Body of pancreas (tissue), 4 donors: ENCODE measurements at regions not wholly inside any gene's neighbourhood (a gene's known extent, or its start where the extent isn't known, plus 50 kb on each side); places are given as distances from the start of the nearest gene placed in this dataset.

Experiments used
- ATAC-seq: fragments of 150-250 bp; one replicate; pipeline ENCODE4 v1.9.1; 2016
- DNase-seq, 4 donors: peaks; one replicate each; pipeline ENCODE4 v3.0.0-alpha.2; 2019
- H3K27ac ChIP-seq, 4 donors: fragments of 200-600 bp; sonication (generic); 1 replicate in 3 of 4; 2 replicates in 1 of 4; pipeline versions ENCODE4 v1.5.1 to v1.6.1; 2016 to 2019; ENCODE audit warnings: mild to moderate bottlenecking in 1 of 4, mixed read lengths in 1 of 4, moderate library complexity in 1 of 4
- H3K27me3 ChIP-seq, 2 donors: fragments of 200-600 bp; sonication (generic); one replicate each; pipeline ENCODE4 v1.6.0; 2016; ENCODE audit warnings: mild to moderate bottlenecking in 1 of 2
- H3K36me3 ChIP-seq, 2 donors: fragments of 200-600 bp; sonication (generic); replicated peaks in 1 of 2; 2 replicates each; pipeline ENCODE4 v1.5.1; 2016; ENCODE audit warnings: low read depth in 2 of 2; ENCODE audit not compliant: insufficient read depth in 1 of 2
- H3K4me1 ChIP-seq: fragments of 200-600 bp; sonication (generic); one replicate; pipeline ENCODE4 v1.6.0; 2016
- H3K4me3 ChIP-seq, 2 donors: fragments of 200-600 bp; sonication (generic); 1 replicate in 1 of 2; 2 replicates in 1 of 2; pipeline ENCODE4 v1.5.1; 2016 to 2019
- H3K9me3 ChIP-seq, 3 donors: fragments of 200-600 bp; sonication (generic); 1 replicate in 2 of 3; 2 replicates in 1 of 3; pipeline ENCODE4 v1.5.1; 2016
- CTCF ChIP-seq, 7 experiments: fragments of 450-650 bp in 4 of 7; fragments of 200-600 bp in 3 of 7; sonication (generic) in 3 of 7; IDR thresholded peaks; one replicate each; pipeline ENCODE4 v1.5.1; 2016 to 2019; ENCODE audit warnings: antibody characterized with exemption in 7 of 7
- POLR2A ChIP-seq, 3 donors: fragments of 450-650 bp; IDR thresholded peaks; one replicate each; pipeline ENCODE4 v1.6.1; 2016; ENCODE audit warnings: antibody characterized with exemption in 3 of 3, mild to moderate bottlenecking in 2 of 3
- WGBS, 2 donors: methylation state at CpG; one replicate each; pipeline ENCODE4 v1.1.5; 2017; 5-methylcytosine and 5-hydroxymethylcytosine counted together
- intact Hi-C: fragments of 100-400 bp; cut with DNase I; formaldehyde crosslinking; loops from one replicate; pipeline ENCODE4 v1.15.1; 2023

- no peaks in the 10 kb centered on the region for H3K4me1 ChIP-seq
- no peak overlapping the region for H3K27ac ChIP-seq
- ATAC-seq, result peak; percentile 18
- H3K9me3 ChIP-seq, result no peaks in the 10 kb centered on the region
- 89 to 91% methylated on average over 10 of the region's 10 CpGs for WGBS, 2 donors
- TF ChIP-seq CTCF (IDR thresholded peaks at IDR 0.05), result no peak
- TF ChIP-seq POLR2A (IDR thresholded peaks at IDR 0.05), result no peak
- no peaks in the 10 kb centered on the region for H3K27me3 ChIP-seq
- intact Hi-C loops, result no loop called here
- peak in 1 of 4 donors; percentile 30 for DNase-seq
- no peak overlapping the region for H3K4me3 ChIP-seq
- no peaks in the 10 kb centered on the region for H3K36me3 ChIP-seq
Observed at GRCh38 chr10:44180321-44181168, 204.4 kb downstream of the CXCL12 start.

- ATAC-seq (no peak), DNase-seq (no peak)
- intact Hi-C loops, result no loop called here
- H3K27me3 ChIP-seq, result no peaks in the 10 kb centered on the region
- H3K27ac ChIP-seq, result no peak overlapping the region
- H3K4me3 ChIP-seq, result no peak overlapping the region
- no peak for TF ChIP-seq CTCF (IDR thresholded peaks at IDR 0.05)
- no peak for TF ChIP-seq POLR2A (IDR thresholded peaks at IDR 0.05)
- 88 to 94% methylated on average over 3 of the region's 3 CpGs for WGBS, 2 donors
- H3K9me3 ChIP-seq, result no peaks in the 10 kb centered on the region
- no peaks in the 10 kb centered on the region for H3K36me3 ChIP-seq
- no peaks in the 10 kb centered on the region for H3K4me1 ChIP-seq
Observed at GRCh38 chr10:44178856-44179255, 206.0 kb downstream of the CXCL12 start.

GRCh38 chr10:44178281-44178680 lies 206.6 kb downstream of the CXCL12 start:
- 79 to 84% methylated on average over 3 of the region's 3 CpGs for WGBS, 2 donors

GRCh38 chr10:44177610-44178009 lies 207.3 kb downstream of the CXCL12 start:
- Histone ChIP-seq H3K9me3 (no peaks in the 10 kb centered on the region), H3K27ac (no peak overlapping the region), H3K36me3 (no peaks in the 10 kb centered on the region), H3K4me3 (no peak overlapping the region), H3K27me3 (no peaks in the 10 kb centered on the region), H3K4me1 (peaks cover 12% of the 10 kb centered on the region)
- 74 to 93% methylated on average over 7 of the region's 7 CpGs for WGBS, 2 donors
- DNase-seq (no peak), ATAC-seq (no peak)
- TF ChIP-seq CTCF (IDR thresholded peaks at IDR 0.05) (no peak), POLR2A (IDR thresholded peaks at IDR 0.05) (no peak)
- intact Hi-C loops, result no loop called here

More at GRCh38 chr10:44178281-44178680, 206.6 kb downstream of the CXCL12 start:
- intact Hi-C loops, result no loop called here
- Histone ChIP-seq H3K27ac (no peak overlapping the region), H3K4me3 (no peak overlapping the region), H3K36me3 (no peaks in the 10 kb centered on the region), H3K27me3 (no peaks in the 10 kb centered on the region), H3K4me1 (peaks cover 6% of the 10 kb centered on the region), H3K9me3 (no peaks in the 10 kb centered on the region)
- no peak for TF ChIP-seq CTCF (IDR thresholded peaks at IDR 0.05)
- no peak for TF ChIP-seq POLR2A (IDR thresholded peaks at IDR 0.05)
- ATAC-seq, result no peak
- no peak for DNase-seq

- 55 to 62% methylated on average over 3 of the region's 3 CpGs for WGBS, 2 donors
- intact Hi-C loops, result no loop called here
- H3K27ac ChIP-seq, result no peak overlapping the region
- H3K9me3 ChIP-seq, result no peaks in the 10 kb centered on the region
- H3K4me1 ChIP-seq, result peaks cover 19% of the 10 kb centered on the region
- no peaks in the 10 kb centered on the region for H3K27me3 ChIP-seq
- TF ChIP-seq CTCF (IDR thresholded peaks at IDR 0.05) (no peak), POLR2A (IDR thresholded peaks at IDR 0.05) (no peak)
- H3K36me3 ChIP-seq, result no peaks in the 10 kb centered on the region
- no peak overlapping the region for H3K4me3 ChIP-seq
- ATAC-seq (no peak), DNase-seq (no peak)
Observed at GRCh38 chr10:44176311-44176710, 208.6 kb downstream of the CXCL12 start.
